IPS-18c (cell line): ENCODE measurements at regions not wholly inside any gene's neighbourhood (a gene's known extent, or its start where the extent isn't known, plus 50 kb on each side); places are given as distances from the start of the nearest gene placed in this dataset.
"Not testable (repeated sequence)": the region's sequence is repeated elsewhere in the genome, so short reads cannot be mapped to it uniquely, and the experiment has no call there.

ENCODE experiments used
- H3K4me3 ChIP-seq: 2 replicates; pipeline ENCODE4 v1.7.0; 2013; ENCODE audit warnings: low read depth, mild to moderate bottlenecking, low read length, moderate library complexity; ENCODE audit not compliant: insufficient read depth
- H3K9me3 ChIP-seq: one replicate; pipeline ENCODE4 v1.6.1; 2013; ENCODE audit warnings: mild to moderate bottlenecking, low read length, moderate library complexity; ENCODE audit not compliant: control insufficient read depth, insufficient read depth

- H3K4me3 ChIP-seq: no peak overlapping the region
- no peaks in the 10 kb centered on the region for H3K9me3 ChIP-seq
Observed at GRCh38 chr4:33980361-33980760, 2264.0 kb downstream of the ARAP2 start.

- Histone ChIP-seq H3K4me3 (no peak overlapping the region), H3K9me3 (no peaks in the 10 kb centered on the region)
Observed at GRCh38 chr4:33989820-33990443, 2254.4 kb downstream of the ARAP2 start.

GRCh38 chr4:33996075-33996718 lies 2248.1 kb downstream of the ARAP2 start:
- H3K4me3 ChIP-seq: no peak overlapping the region
- no peaks in the 10 kb centered on the region for H3K9me3 ChIP-seq

- no peak overlapping the region for H3K4me3 ChIP-seq
- H3K9me3 ChIP-seq: no peaks in the 10 kb centered on the region
Observed at GRCh38 chr4:33998291-33998690, 2246.0 kb downstream of the ARAP2 start.

GRCh38 chr4:34000356-34000755 lies 2244.0 kb downstream of the ARAP2 start:
- Histone ChIP-seq H3K9me3 (no peaks in the 10 kb centered on the region), H3K4me3 (no peak overlapping the region)

GRCh38 chr4:34006540-34006939 lies 2237.8 kb downstream of the ARAP2 start:
- H3K4me3 ChIP-seq: not testable (repeated sequence)

GRCh38 chr4:34009951-34010350 lies 2234.4 kb downstream of the ARAP2 start:
- H3K4me3 ChIP-seq: no peak overlapping the region
- no peaks in the 10 kb centered on the region for H3K9me3 ChIP-seq

More at GRCh38 chr4:34006540-34006939, 2237.8 kb downstream of the ARAP2 start:
- not testable (repeated sequence) for H3K9me3 ChIP-seq

- no peak overlapping the region for H3K4me3 ChIP-seq
- no peaks in the 10 kb centered on the region for H3K9me3 ChIP-seq
Observed at GRCh38 chr4:34010751-34011519, 2233.4 kb downstream of the ARAP2 start.

GRCh38 chr4:34035225-34035624 lies 2209.1 kb downstream of the ARAP2 start:
- Histone ChIP-seq H3K4me3 (no peak overlapping the region), H3K9me3 (peaks cover 2% of the 10 kb centered on the region)

- no peak overlapping the region for H3K4me3 ChIP-seq
- H3K9me3 ChIP-seq: peaks cover 2% of the 10 kb centered on the region
Observed at GRCh38 chr4:34037280-34037679, 2207.0 kb downstream of the ARAP2 start.

- no peak overlapping the region for H3K4me3 ChIP-seq
- H3K9me3 ChIP-seq: peaks cover 2% of the 10 kb centered on the region
Observed at GRCh38 chr4:34039766-34040165, 2204.5 kb downstream of the ARAP2 start.

GRCh38 chr4:34043131-34043530 lies 2201.2 kb downstream of the ARAP2 start:
- Histone ChIP-seq H3K9me3 (peaks cover 2% of the 10 kb centered on the region), H3K4me3 (no peak overlapping the region)

- Histone ChIP-seq H3K9me3 (no peaks in the 10 kb centered on the region), H3K4me3 (no peak overlapping the region)
Observed at GRCh38 chr4:34046580-34046979, 2197.7 kb downstream of the ARAP2 start.

- H3K9me3 ChIP-seq: no peaks in the 10 kb centered on the region
- H3K4me3 ChIP-seq: no peak overlapping the region
Observed at GRCh38 chr4:34047363-34047762, 2197.0 kb downstream of the ARAP2 start.

- Histone ChIP-seq H3K9me3 (no peaks in the 10 kb centered on the region), H3K4me3 (no peak overlapping the region)
Observed at GRCh38 chr4:34066126-34066525, 2178.2 kb downstream of the ARAP2 start.

GRCh38 chr4:34091451-34091850 lies 2152.9 kb downstream of the ARAP2 start:
- no peak overlapping the region for H3K4me3 ChIP-seq
- no peaks in the 10 kb centered on the region for H3K9me3 ChIP-seq

GRCh38 chr4:34094114-34094513 lies 2150.2 kb downstream of the ARAP2 start:
- no peaks in the 10 kb centered on the region for H3K9me3 ChIP-seq
- H3K4me3 ChIP-seq: no peak overlapping the region

GRCh38 chr4:34105311-34105710 lies 2139.0 kb downstream of the ARAP2 start:
- Histone ChIP-seq H3K9me3 (no peaks in the 10 kb centered on the region), H3K4me3 (no peak overlapping the region)
